Activated CD4-positive, alpha-beta T cell treated with anti-CD3 and anti-CD28 coated beads for 48 hours (primary cell): ENCODE measurements at regions not wholly inside any gene's neighbourhood (a gene's known extent, or its start where the extent isn't known, plus 50 kb on each side); places are given as distances from the start of the nearest gene placed in this dataset.
"Not testable (repeated sequence)": the region's sequence is repeated elsewhere in the genome, so short reads cannot be mapped to it uniquely, and the experiment has no call there.

ENCODE experiments used
- DNase-seq: peaks from one replicate; pipeline ENCODE4 v3.0.0-alpha.2; 2020

GRCh38 chr21:8987896-8988295 lies 1533.5 kb upstream of the TPTE start:
- not testable (repeated sequence) for DNase-seq

DNA sequence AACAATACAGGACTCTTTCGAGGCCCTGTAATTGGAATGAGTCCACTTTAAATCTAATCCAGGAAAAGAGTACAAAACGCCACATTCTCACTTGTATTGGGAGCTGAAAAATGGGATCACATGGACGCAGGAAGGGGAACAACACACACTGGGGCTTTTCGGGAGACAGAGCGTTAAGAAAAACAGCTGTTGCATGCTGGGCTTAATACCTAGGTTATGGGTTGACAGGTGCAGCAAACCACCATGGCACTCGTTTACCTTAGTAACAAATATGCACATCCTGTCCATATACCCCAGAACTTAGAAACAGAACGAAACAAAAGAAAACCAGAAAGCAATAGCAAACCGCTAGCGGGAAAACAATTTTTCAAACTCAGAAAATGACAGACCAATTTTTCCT lies 1532.7 kb upstream of the TPTE start:
- no peak for DNase-seq

- no peak for DNase-seq
Observed at GRCh38 chr21:8989261-8989711, 1532.1 kb upstream of the TPTE start.

DNA sequence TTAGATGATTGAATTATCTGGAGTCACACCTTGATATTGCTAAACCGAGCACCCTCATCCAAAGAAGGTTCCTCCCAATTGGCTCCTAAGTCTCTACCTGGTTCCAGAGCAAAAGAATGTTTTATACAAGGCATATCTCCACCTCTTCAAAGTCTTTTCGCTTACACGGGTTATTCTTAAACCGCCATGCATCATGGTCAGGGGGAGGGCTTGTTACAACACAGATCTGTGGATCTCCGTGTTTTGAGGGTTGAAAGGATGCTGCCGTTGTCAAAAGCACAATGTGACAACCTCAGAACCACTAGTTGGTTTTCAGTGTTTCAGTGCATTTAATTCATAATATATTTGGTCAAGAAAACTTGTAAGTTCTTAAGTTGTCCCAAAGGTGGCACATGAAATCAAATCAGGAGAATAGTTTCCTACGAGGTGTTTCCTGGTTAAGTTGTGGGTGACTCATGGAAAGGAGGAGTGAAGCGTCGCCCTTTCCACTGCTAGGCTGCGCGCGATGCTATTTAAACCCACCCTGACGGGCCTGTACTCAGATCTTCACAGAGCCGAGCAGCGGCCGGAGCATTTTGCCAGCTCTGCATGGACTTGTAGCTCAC lies 1531.6 kb upstream of the TPTE start:
- no peak for DNase-seq

GRCh38 chr21:8990326-8991087 lies 1530.9 kb upstream of the TPTE start:
- DNase-seq: no peak

- DNase-seq: no peak
Observed at GRCh38 chr21:8991088-8991907, 1530.1 kb upstream of the TPTE start.

DNA sequence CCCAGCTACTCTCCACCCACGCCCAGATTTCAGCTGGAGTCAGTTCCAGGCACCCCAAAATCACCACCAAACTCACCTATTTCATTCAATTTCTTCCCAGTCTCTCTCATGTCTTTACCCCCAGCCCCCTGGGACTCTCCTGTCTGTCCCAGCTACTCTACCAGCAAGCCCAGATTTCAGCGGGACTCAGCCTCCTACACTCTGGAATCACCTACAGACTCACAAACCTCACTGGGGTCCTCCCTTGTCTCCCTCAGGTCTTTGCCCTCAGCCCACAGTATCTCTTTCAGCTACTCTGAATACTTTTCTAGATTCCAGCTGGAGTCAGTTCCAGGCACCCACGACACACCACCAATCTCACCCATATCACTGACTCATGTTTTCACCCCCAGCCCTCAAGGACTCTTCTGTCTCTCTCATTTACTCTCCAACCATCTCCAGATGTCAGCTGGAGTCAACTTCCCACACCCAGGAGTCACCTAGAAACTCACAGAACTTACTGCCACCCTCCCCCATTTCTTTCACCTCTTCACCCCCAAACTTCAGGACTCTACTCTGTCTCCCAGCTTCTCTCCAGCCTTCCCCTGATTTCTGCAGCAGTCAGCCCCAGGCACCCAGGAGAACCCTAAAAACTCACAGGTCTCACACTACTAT lies 1529.3 kb upstream of the TPTE start:
- no peak for DNase-seq

- DNase-seq: no peak
Observed at GRCh38 chr21:8992731-8993174, 1528.6 kb upstream of the TPTE start.

DNA sequence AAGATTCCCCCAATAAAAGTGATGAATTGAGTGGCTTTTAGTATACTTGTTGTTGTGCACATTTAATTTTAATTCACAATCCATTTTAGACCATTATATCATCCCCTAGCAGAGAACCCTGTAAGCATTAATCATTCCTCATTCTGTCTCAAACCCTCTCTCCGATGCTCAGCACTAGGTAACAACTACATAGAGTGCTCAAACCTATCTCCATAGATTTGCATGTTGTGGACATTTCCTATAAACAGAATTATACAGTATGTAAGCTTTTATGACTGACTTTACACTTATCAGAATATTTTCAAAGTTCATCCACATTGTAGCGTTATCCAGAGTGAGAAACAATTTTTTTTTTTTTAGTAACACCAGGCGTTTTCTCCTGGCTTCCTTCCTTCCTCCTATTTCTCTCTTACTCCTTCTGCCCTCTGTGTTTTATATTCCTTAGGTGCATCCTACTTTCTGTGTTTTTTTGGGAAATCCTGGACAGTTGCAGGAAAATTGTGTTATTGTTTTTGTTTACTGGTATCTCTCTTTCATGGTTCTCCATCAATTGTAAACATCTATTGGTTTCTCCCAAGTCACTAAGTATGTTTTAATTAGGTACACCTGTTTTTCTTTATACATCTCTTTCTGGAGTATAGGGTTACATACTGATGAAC lies 1528.0 kb upstream of the TPTE start:
- no peak for DNase-seq

DNA sequence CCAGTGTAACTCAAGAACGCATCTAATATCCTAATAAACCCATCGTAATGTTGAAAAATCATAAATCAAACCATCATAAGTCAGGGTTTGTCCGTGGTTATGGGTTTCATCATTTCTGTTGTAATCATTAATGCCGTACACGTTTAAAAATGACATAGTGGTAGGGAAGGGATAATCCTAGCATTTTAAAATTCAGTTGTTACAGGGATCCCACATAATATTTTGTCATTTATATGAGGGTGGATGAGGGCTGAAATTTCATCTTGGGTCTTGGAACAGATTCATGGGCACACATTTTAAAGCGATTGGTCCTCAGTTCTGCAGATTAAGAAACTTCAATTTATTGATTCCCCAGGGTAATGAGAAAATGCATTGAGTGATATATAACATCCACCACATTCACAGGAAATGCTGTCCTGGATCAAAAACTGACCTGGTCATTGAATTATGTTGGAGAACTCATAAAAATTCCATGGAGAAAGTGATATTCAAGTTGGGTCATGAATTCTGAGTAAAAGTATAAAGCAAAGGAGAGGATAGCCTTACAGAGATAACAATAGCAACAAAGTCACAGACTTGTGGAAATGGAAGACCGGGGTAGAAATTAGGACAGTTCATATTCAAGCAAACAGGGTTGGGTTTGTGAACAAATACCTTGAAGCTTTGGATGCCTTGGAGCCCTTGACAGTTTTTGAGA lies 1527.3 kb upstream of the TPTE start:
- no peak for DNase-seq

- DNase-seq: no peak
Observed at GRCh38 chr21:8994640-8995511, 1526.5 kb upstream of the TPTE start.

- not testable (repeated sequence) for DNase-seq
Observed at GRCh38 chr21:8996487-8996968, 1524.9 kb upstream of the TPTE start.

- no peak for DNase-seq
Observed at GRCh38 chr21:8997011-8997440, 1524.4 kb upstream of the TPTE start.

DNA sequence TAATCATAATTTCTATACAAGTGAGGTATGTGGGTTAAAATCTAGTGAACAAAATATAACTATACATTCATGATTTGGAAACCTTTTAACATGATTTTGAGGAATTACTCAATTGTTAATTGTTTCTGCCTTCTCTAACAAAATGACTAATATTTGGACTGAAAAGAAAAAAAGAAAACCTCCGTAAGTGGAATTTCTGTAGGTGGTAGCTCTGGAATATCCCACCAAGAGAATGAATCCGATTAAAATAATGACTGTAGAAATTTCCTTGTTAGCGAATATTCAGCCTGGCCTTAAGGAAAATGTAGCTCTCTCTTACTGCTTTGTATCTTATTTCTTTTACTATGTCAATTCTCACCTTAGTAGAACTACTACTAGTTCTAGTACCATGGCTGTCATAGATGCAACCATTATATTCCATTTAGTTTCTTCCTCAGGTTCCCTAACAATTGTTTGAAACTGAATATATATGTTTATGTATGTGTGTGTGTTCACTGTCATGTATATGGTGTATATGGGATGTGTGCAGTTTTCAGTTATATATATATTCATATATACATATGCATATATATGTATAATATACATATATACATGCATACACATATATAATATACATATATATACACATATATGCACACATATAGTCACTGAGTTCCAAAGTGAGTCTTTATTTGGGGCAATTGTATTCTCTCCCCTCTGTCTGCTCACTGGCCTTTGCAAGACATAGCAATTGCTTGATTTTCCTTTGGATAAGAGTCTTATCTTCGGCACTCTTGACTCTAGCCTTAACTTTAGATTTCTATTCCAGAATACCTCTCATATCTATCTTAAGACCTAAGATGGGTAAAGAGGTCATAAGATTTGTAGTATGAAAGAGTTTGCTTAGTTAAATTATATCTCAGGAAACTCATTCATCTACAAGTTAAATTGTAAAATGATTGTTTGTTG lies 1523.7 kb upstream of the TPTE start:
- not testable (repeated sequence) for DNase-seq

GRCh38 chr21:8998480-8998879 lies 1522.9 kb upstream of the TPTE start:
- not testable (repeated sequence) for DNase-seq

GRCh38 chr21:8998946-8999681 lies 1522.3 kb upstream of the TPTE start:
- DNase-seq: no peak

DNA sequence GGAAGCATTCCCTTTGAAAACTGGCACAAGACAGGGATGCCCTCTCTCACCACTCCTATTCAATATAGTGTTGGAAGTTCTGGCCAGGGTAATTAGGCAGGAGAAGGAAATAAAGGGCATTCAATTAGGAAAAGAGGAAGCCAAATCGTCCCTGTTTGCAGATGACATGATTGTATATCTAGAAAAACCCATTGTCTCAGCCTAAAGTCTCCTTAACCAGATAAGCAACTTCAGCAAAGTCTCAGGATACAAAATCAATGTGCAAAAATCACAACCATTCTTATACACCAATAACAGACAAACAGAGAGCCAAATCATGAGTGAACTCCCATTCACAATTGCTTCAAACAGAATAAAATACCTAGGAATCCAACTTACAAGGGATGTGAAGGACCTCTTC lies 1521.3 kb upstream of the TPTE start:
- not testable (repeated sequence) for DNase-seq

- not testable (repeated sequence) for DNase-seq
Observed at GRCh38 chr21:9000671-9001070, 1520.7 kb upstream of the TPTE start.
